Mammary epithelial cell (primary cell): ENCODE measurements at regions not wholly inside any gene's neighbourhood (a gene's known extent, or its start where the extent isn't known, plus 50 kb on each side); places are given as distances from the start of the nearest gene placed in this dataset.
"Not testable (repeated sequence)": the region's sequence is repeated elsewhere in the genome, so short reads cannot be mapped to it uniquely, and the experiment has no call there.

Experiments
- EZH2 ChIP-seq: IDR thresholded peaks from 2 replicates; pipeline ENCODE4 v1.6.1; 2012; ENCODE audit warnings: low read length, inconsistent platforms, borderline replicate concordance
- TF ChIP-seq, protein P1 (sequence below), 2 donors: IDR thresholded peaks in 1 of 2; conservative IDR thresholded peaks in 1 of 2; 2 replicates each; pipeline ENCODE4 v1.5.1; 2011 to 2012; ENCODE audit warnings: inconsistent platforms in 2 of 2, low read length in 2 of 2, mild to moderate bottlenecking in 2 of 2, control low read depth in 1 of 2, low read depth in 1 of 2; ENCODE audit not compliant: insufficient read depth in 1 of 2; ENCODE audit errors: extremely low read depth in 1 of 2

DNA sequence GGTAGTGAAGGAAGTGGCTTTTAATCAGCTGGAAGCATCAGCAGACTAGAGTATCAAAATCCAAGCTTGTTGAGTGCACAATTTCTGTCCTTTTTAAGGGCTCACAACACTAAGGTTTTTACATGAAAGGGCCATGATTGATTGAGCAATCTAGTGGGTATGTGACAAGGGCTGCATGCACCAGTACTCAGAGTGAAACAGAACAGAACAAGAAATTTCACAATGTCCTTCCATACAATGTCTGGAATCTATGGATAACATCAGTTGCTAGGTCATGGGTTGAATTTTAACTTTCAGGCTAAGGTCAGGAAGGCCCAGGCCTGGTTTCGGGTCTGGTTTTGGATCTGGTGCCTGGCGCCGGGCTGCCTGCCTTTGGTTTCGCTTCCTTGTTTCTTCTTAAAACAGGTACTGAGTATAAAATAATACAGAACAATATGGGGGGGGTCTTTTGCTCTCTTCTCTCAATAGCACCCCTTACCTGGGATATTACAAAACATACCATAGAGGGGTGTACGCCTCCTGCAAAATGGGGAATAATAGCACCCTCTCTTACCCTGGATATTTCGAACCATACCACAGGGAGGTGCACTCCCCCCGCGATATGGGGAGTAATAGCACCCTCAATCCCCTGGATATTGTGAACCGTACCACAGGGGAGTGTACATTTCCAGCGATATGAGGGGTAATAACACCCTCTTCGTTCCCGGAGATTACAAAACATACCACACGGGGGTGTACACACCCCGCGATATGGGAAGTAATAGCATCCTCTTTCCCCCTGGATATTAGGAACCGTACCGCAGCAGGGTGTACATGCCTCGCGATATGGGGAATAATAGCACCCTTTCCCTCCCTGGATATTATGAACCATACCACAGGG, 59.4 kb upstream of the CEACAM21 start:
- TF ChIP-seq, protein P1, sequence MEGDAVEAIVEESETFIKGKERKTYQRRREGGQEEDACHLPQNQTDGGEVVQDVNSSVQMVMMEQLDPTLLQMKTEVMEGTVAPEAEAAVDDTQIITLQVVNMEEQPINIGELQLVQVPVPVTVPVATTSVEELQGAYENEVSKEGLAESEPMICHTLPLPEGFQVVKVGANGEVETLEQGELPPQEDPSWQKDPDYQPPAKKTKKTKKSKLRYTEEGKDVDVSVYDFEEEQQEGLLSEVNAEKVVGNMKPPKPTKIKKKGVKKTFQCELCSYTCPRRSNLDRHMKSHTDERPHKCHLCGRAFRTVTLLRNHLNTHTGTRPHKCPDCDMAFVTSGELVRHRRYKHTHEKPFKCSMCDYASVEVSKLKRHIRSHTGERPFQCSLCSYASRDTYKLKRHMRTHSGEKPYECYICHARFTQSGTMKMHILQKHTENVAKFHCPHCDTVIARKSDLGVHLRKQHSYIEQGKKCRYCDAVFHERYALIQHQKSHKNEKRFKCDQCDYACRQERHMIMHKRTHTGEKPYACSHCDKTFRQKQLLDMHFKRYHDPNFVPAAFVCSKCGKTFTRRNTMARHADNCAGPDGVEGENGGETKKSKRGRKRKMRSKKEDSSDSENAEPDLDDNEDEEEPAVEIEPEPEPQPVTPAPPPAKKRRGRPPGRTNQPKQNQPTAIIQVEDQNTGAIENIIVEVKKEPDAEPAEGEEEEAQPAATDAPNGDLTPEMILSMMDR (conservative IDR thresholded peaks at IDR 0.05 in 1 of 2, IDR thresholded peaks at IDR 0.05 in 1 of 2; ENCODE audit: extremely low read depth in 1 of 2, insufficient read depth in 1 of 2, low read depth in 1 of 2, low read length in 2 of 2), result not testable (repeated sequence)
- TF ChIP-seq EZH2, result not testable (repeated sequence)
